ENCODE measurements at regions not wholly inside any gene's neighbourhood (a gene's known extent, or its start where the extent isn't known, plus 50 kb on each side); places are given as distances from the start of the nearest gene placed in this dataset.

DNA sequence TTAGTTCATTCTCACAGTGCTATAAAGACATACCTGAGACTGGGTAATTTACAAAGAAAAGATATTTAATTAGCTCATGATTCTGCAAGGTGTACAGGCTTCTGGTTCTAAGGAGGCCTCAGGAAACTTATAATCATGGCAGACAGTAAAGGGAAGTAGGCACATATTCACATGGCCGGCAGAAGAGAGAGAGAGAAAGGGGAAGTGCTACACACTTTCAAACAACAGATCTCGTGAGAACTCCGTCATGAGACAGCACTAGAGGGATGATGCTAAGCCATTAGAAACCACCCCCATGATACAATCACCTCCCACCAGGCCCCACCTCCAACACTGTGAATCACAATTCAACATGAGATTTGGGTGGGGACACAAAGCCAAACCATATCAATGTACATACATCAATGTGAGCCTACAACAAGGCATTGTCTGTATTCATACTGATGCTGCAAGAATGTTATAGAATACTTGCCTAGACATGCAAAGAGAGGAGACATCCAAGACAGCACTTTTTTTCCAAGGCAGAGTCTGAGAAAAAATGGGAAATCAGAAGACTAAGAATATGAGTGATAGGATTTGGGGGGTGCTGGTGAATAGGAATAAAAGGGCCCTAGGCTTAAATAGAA, 114.8 kb upstream of the XYLT1 start:
- no peak for TF ChIP-seq CEBPB (IDR thresholded peaks at IDR 0.05)
- no peak for TF ChIP-seq TEAD4 (IDR thresholded peaks at IDR 0.05)
- TF ChIP-seq FOXM1 (IDR thresholded peaks at IDR 0.05; ENCODE audit: borderline replicate concordance, low read depth): no peak
- no peak for TF ChIP-seq ZBTB7A (IDR thresholded peaks at IDR 0.05; ENCODE audit: low read depth)
- TF ChIP-seq TCF12 (IDR thresholded peaks at IDR 0.05; ENCODE audit: low read depth): no peak
- no peak for TF ChIP-seq TAF1 (IDR thresholded peaks at IDR 0.05; ENCODE audit: low read depth)
- TF ChIP-seq, protein P1, sequence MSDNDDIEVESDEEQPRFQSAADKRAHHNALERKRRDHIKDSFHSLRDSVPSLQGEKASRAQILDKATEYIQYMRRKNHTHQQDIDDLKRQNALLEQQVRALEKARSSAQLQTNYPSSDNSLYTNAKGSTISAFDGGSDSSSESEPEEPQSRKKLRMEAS (IDR thresholded peaks at IDR 0.05): no peak
- no peak for TF ChIP-seq YY1 (IDR thresholded peaks at IDR 0.05; ENCODE audit: low read depth)
- TF ChIP-seq, protein P2, sequence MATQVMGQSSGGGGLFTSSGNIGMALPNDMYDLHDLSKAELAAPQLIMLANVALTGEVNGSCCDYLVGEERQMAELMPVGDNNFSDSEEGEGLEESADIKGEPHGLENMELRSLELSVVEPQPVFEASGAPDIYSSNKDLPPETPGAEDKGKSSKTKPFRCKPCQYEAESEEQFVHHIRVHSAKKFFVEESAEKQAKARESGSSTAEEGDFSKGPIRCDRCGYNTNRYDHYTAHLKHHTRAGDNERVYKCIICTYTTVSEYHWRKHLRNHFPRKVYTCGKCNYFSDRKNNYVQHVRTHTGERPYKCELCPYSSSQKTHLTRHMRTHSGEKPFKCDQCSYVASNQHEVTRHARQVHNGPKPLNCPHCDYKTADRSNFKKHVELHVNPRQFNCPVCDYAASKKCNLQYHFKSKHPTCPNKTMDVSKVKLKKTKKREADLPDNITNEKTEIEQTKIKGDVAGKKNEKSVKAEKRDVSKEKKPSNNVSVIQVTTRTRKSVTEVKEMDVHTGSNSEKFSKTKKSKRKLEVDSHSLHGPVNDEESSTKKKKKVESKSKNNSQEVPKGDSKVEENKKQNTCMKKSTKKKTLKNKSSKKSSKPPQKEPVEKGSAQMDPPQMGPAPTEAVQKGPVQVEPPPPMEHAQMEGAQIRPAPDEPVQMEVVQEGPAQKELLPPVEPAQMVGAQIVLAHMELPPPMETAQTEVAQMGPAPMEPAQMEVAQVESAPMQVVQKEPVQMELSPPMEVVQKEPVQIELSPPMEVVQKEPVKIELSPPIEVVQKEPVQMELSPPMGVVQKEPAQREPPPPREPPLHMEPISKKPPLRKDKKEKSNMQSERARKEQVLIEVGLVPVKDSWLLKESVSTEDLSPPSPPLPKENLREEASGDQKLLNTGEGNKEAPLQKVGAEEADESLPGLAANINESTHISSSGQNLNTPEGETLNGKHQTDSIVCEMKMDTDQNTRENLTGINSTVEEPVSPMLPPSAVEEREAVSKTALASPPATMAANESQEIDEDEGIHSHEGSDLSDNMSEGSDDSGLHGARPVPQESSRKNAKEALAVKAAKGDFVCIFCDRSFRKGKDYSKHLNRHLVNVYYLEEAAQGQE (IDR thresholded peaks at IDR 0.05; ENCODE audit: low read depth): no peak
- TF ChIP-seq, protein P3, sequence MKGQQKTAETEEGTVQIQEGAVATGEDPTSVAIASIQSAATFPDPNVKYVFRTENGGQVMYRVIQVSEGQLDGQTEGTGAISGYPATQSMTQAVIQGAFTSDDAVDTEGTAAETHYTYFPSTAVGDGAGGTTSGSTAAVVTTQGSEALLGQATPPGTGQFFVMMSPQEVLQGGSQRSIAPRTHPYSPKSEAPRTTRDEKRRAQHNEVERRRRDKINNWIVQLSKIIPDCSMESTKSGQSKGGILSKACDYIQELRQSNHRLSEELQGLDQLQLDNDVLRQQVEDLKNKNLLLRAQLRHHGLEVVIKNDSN (IDR thresholded peaks at IDR 0.05): no peak
- no peak for TF ChIP-seq CREB1 (IDR thresholded peaks at IDR 0.05; ENCODE audit: low read depth)
- no peak for TF ChIP-seq EP300 (IDR thresholded peaks at IDR 0.05; ENCODE audit: borderline replicate concordance)
- no peak for TF ChIP-seq NFIC (IDR thresholded peaks at IDR 0.05)
- TF ChIP-seq EGR1 (IDR thresholded peaks at IDR 0.05): no peak
- TF ChIP-seq RAD21 (IDR thresholded peaks at IDR 0.05; ENCODE audit: low read depth): no peak

DNA sequence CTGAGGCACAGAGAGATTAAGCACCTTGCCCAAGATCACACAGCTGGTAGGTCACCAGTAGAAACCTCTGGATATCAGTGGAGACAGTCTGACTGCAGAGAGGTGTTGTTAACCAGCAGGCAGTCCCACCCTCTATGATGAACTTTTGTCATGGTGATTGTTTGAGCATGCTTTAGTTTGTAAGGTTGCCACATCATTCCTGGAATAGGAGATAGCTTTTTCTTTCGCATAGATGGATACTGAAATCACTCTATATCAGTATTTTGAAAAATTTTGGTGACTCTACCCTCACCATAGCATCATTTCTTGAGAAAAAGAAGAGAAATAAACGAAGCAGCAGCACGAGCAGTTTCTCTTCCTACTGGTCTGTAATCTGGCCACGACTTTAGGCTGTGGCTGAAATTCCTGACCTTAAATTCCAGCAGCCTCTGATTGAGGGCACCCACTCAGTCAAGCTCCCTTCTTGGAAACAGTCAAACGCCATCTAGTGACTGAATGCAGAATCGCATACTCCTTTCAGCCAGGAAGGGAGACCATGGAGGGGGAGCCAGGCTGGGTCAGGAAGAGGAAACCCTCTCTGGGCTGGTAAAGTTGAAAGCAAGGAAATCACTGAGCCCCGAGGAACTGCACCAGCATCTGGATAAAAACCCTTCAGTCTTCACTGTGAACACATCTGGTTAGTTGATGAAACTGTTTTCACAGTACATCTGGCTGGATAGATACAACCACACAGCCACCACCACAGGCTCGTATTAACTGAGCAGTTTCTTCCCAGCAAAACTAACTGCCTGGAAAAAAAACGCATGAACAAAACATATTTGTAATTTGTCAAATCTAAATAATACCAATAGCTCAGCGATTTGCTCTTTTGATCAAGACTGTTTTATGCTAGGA, 108.5 kb upstream of the XYLT1 start:
- TF ChIP-seq TEAD4 (IDR thresholded peaks at IDR 0.05) (no peak), RAD21 (IDR thresholded peaks at IDR 0.05; ENCODE audit: low read depth) (peak; percentile 41)

DNA sequence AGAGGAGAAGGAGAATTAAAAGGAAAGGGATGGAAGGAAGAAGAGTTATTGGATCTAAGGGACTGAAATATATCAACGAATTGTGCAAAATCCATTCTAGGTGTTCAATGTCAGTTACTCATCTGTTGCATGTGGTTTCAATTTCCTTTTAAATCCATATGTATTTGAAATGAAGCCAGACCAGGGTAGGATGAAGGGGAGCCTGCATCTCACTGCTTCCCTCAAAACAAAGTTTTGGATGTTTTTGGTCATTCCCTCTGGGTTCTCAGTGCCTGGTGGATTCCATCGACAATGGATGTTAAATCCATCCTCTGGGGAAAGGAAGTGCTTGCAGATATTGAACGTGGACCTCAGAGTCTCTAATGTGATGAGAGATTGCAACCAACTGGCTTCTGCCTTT, 103.5 kb upstream of the XYLT1 start:
- TF ChIP-seq CREB1 (IDR thresholded peaks at IDR 0.05; ENCODE audit: low read depth): no peak
- TF ChIP-seq, protein P1 (IDR thresholded peaks at IDR 0.05): no peak
- no peak for TF ChIP-seq TEAD4 (IDR thresholded peaks at IDR 0.05)
- TF ChIP-seq RAD21 (IDR thresholded peaks at IDR 0.05; ENCODE audit: low read depth): no peak
- TF ChIP-seq EP300 (IDR thresholded peaks at IDR 0.05; ENCODE audit: borderline replicate concordance): no peak
- TF ChIP-seq FOXM1 (IDR thresholded peaks at IDR 0.05; ENCODE audit: borderline replicate concordance, low read depth): no peak
- no peak for TF ChIP-seq TAF1 (IDR thresholded peaks at IDR 0.05; ENCODE audit: low read depth)
- no peak for TF ChIP-seq YY1 (IDR thresholded peaks at IDR 0.05; ENCODE audit: low read depth)
- no peak for TF ChIP-seq ZBTB7A (IDR thresholded peaks at IDR 0.05; ENCODE audit: low read depth)
- no peak for TF ChIP-seq NFIC (IDR thresholded peaks at IDR 0.05)
- TF ChIP-seq, protein P2 (IDR thresholded peaks at IDR 0.05; ENCODE audit: low read depth): no peak
- TF ChIP-seq TCF12 (IDR thresholded peaks at IDR 0.05; ENCODE audit: low read depth): no peak

DNA sequence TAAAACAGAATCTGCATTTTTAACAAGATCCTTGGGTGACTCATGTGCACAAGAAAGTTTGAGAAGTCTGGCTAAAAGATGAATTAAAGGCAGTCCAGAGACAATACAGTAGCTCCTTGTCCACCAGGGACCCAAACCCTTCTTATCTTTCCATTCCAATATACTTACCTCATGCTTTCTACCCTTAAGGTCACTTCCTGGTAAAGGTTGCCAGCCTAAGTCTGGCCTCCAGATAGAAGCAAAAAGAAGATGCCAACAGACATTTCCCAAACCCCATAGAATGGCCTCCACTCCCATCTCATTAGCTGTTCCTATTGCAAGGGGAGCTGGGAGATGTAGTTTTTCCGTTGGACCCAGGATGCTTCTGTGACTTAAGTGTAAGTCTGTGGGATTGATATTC, 101.4 kb upstream of the XYLT1 start:
- TF ChIP-seq TEAD4 (IDR thresholded peaks at IDR 0.05) (no peak), EGR1 (IDR thresholded peaks at IDR 0.05) (no peak), EP300 (IDR thresholded peaks at IDR 0.05; ENCODE audit: borderline replicate concordance) (no peak), TCF12 (IDR thresholded peaks at IDR 0.05; ENCODE audit: low read depth) (no peak)

DNA sequence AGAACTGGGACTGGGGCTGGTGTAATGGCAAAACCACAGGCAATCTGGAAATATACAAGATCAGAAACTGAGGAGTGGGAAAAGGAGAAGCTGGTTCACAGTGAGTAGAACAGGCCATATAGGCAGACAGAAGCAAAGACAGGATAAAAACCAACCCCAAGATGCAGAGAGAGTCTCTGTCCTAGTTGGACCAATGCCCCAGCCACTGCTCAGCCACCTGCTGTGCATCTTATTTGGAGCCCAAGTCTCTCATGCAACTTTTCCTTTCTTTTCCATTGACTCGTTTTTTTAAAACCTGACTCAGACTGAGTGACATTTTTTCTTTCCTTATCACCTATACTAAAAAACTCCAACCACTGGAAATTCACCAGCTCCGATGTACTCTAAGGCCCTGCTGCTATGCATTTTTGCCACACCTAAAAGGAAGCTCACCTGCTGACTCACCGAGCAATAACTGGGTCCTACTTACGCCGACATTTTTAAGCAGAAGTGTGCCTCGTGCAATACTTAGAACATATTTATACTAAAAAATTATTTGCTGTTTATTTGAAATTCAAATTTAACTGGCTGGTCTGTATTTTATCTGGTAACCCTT, 100.8 kb upstream of the XYLT1 start:
- TF ChIP-seq NFIC (IDR thresholded peaks at IDR 0.05): no peak
- TF ChIP-seq, protein P2 (IDR thresholded peaks at IDR 0.05; ENCODE audit: low read depth): no peak
- no peak for TF ChIP-seq RAD21 (IDR thresholded peaks at IDR 0.05; ENCODE audit: low read depth)
- no peak for TF ChIP-seq TEAD4 (IDR thresholded peaks at IDR 0.05)
- TF ChIP-seq EGR1 (IDR thresholded peaks at IDR 0.05): no peak
- TF ChIP-seq EP300 (IDR thresholded peaks at IDR 0.05; ENCODE audit: borderline replicate concordance): no peak
- TF ChIP-seq, protein P1 (IDR thresholded peaks at IDR 0.05): no peak
- TF ChIP-seq CREB1 (IDR thresholded peaks at IDR 0.05; ENCODE audit: low read depth): no peak
- TF ChIP-seq TAF1 (IDR thresholded peaks at IDR 0.05; ENCODE audit: low read depth): no peak
- TF ChIP-seq TCF12 (IDR thresholded peaks at IDR 0.05; ENCODE audit: low read depth): no peak
- no peak for TF ChIP-seq FOXM1 (IDR thresholded peaks at IDR 0.05; ENCODE audit: borderline replicate concordance, low read depth)
- no peak for TF ChIP-seq CEBPB (IDR thresholded peaks at IDR 0.05)
- TF ChIP-seq, protein P3 (IDR thresholded peaks at IDR 0.05): no peak
- TF ChIP-seq ZBTB7A (IDR thresholded peaks at IDR 0.05; ENCODE audit: low read depth): no peak
- no peak for TF ChIP-seq YY1 (IDR thresholded peaks at IDR 0.05; ENCODE audit: low read depth)

All from Ishikawa (cell line).